H1 (cell line): ENCODE measurements at regions not wholly inside any gene's neighbourhood (a gene's known extent, or its start where the extent isn't known, plus 50 kb on each side); places are given as distances from the start of the nearest gene placed in this dataset.

Experiments used
- CREB1 ChIP-seq: IDR thresholded peaks from 2 replicates; pipeline ENCODE4 v1.6.1; 2012; ENCODE audit warnings: inconsistent platforms
- EGR1 ChIP-seq: IDR thresholded peaks from 2 replicates; pipeline ENCODE4 v1.6.1; 2011; ENCODE audit warnings: low read depth, low read length, borderline replicate concordance
- EP300 ChIP-seq, 2 experiments: IDR thresholded peaks; 1 replicate in 1 of 2; 2 replicates in 1 of 2; pipeline ENCODE4 v1.6.1; 2011 to 2012; ENCODE audit warnings: low read depth in 2 of 2, low read length in 2 of 2, mild to moderate bottlenecking in 2 of 2, borderline replicate concordance in 1 of 2, inconsistent platforms in 1 of 2, moderate library complexity in 1 of 2
- EZH2 ChIP-seq: fragments of 200-600 bp; sonication (generic); IDR thresholded peaks from 2 replicates; pipeline ENCODE4 v1.7.1; 2012; ENCODE audit warnings: low read depth, mild to moderate bottlenecking, moderate library complexity, low read length, inconsistent platforms; ENCODE audit not compliant: severe bottlenecking
- FOSL1 ChIP-seq: IDR thresholded peaks from 2 replicates; pipeline ENCODE4 v1.6.1; 2011; ENCODE audit warnings: mild to moderate bottlenecking, low read depth, low read length, moderate library complexity; ENCODE audit not compliant: insufficient read depth
- MAFK ChIP-seq: IDR thresholded peaks from 2 replicates; pipeline ENCODE4 v1.6.1; 2012; ENCODE audit warnings: low read depth, mild to moderate bottlenecking, improper control_type of control experiment, low read length
- SIN3A ChIP-seq, 2 experiments: IDR thresholded peaks in 1 of 2; conservative IDR thresholded peaks in 1 of 2; 2 replicates each; pipeline ENCODE4 v1.6.1; 2011 to 2012; ENCODE audit warnings: low read length in 2 of 2, improper control_type of control experiment in 1 of 2, low read depth in 1 of 2, mild to moderate bottlenecking in 1 of 2
- SIRT6 ChIP-seq: IDR thresholded peaks from one replicate; pipeline ENCODE4 v1.7.1; 2012; ENCODE audit warnings: low read length, inconsistent platforms
- TF ChIP-seq, protein P1 (sequence below), 3 experiments: IDR thresholded peaks; 1 replicate in 2 of 3; 2 replicates in 1 of 3; pipeline versions ENCODE4 v1.5.1 to v1.6.1; 2011; ENCODE audit warnings: low read length in 3 of 3, mild to moderate bottlenecking in 3 of 3, inconsistent platforms in 2 of 3, low read depth in 1 of 3, moderate library complexity in 1 of 3; ENCODE audit not compliant: insufficient read depth in 1 of 3; ENCODE audit errors: control extremely low read depth in 1 of 3
- TF ChIP-seq, protein P2 (sequence below): IDR thresholded peaks from 2 replicates; pipeline ENCODE4 v1.6.1; 2011; ENCODE audit warnings: low read depth, mild to moderate bottlenecking, low read length; ENCODE audit not compliant: insufficient read depth

DNA sequence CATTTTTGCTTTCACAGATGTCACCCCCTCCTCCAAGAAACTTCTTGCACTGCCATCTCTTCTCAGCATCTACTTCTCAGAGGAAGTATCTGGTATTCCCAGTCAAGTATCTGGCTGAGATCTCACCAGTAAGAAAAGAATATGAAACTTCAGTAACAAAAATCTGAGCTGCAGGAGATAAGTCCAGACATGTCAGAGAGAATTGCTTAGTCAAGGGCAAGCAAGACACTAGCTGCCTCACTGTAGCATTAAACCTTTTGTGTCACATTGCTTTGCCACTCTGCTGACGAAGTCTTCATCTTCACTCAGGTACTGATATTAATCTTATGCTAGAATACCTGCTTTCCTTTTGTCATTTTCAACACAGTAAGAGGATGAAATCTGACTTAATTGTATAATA, 70.6 kb upstream of the ZC3H12C start:
- TF ChIP-seq CREB1 = no peak
- TF ChIP-seq EP300 (IDR thresholded peaks at IDR 0.05; ENCODE audit: borderline replicate concordance in 1 of 2, low read depth in 2 of 2, low read length in 2 of 2) = no peak
- no peak for TF ChIP-seq FOSL1
- TF ChIP-seq EGR1 = no peak
- TF ChIP-seq SIRT6 = no peak
- TF ChIP-seq, protein P1, sequence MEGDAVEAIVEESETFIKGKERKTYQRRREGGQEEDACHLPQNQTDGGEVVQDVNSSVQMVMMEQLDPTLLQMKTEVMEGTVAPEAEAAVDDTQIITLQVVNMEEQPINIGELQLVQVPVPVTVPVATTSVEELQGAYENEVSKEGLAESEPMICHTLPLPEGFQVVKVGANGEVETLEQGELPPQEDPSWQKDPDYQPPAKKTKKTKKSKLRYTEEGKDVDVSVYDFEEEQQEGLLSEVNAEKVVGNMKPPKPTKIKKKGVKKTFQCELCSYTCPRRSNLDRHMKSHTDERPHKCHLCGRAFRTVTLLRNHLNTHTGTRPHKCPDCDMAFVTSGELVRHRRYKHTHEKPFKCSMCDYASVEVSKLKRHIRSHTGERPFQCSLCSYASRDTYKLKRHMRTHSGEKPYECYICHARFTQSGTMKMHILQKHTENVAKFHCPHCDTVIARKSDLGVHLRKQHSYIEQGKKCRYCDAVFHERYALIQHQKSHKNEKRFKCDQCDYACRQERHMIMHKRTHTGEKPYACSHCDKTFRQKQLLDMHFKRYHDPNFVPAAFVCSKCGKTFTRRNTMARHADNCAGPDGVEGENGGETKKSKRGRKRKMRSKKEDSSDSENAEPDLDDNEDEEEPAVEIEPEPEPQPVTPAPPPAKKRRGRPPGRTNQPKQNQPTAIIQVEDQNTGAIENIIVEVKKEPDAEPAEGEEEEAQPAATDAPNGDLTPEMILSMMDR (IDR thresholded peaks at IDR 0.05; ENCODE audit: control extremely low read depth in 1 of 3, insufficient read depth in 1 of 3, low read depth in 1 of 3, low read length in 3 of 3) = no peak
- TF ChIP-seq EZH2 = no peak
- no peak for TF ChIP-seq MAFK
- TF ChIP-seq, protein P2, sequence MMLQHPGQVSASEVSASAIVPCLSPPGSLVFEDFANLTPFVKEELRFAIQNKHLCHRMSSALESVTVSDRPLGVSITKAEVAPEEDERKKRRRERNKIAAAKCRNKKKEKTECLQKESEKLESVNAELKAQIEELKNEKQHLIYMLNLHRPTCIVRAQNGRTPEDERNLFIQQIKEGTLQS = no peak
- no peak for TF ChIP-seq SIN3A (conservative IDR thresholded peaks at IDR 0.05 in 1 of 2, IDR thresholded peaks at IDR 0.05 in 1 of 2; ENCODE audit: low read depth in 1 of 2, low read length in 2 of 2)
